K562 (cell line): ENCODE measurements at regions not wholly inside any gene's neighbourhood (a gene's known extent, or its start where the extent isn't known, plus 50 kb on each side); places are given as distances from the start of the nearest gene placed in this dataset.

Experiments
- ARID2 ChIP-seq: fragments of 450-650 bp; IDR thresholded peaks from 2 replicates; pipeline ENCODE4 v1.6.1; 2017; ENCODE audit warnings: antibody characterized with exemption, mild to moderate bottlenecking
- BHLHE40 ChIP-seq: IDR thresholded peaks from 2 replicates; pipeline ENCODE4 v1.6.1; 2011; ENCODE audit warnings: low read length, improper control_type of control experiment
- EZH2 ChIP-seq: IDR thresholded peaks from 2 replicates; pipeline ENCODE4 v1.6.1; 2012; ENCODE audit warnings: low read depth, mild to moderate bottlenecking, inconsistent platforms, low read length, borderline replicate concordance
- HDAC6 ChIP-seq: IDR thresholded peaks from 2 replicates; pipeline ENCODE4 v1.6.1; 2012; ENCODE audit warnings: low read depth, mild to moderate bottlenecking, control low read depth, inconsistent platforms, low read length, moderate library complexity
- NR2C1 ChIP-seq, 2 experiments: fragments of 450-650 bp; IDR thresholded peaks; 2 replicates each; pipeline ENCODE4 v1.6.1; 2017; ENCODE audit warnings: mild to moderate bottlenecking in 2 of 2, antibody characterized with exemption in 1 of 2, inconsistent platforms in 1 of 2, missing compliant biosample characterization in 1 of 2, missing genetic modification characterization in 1 of 2
- RBBP5 ChIP-seq: fragments of 200-600 bp; sonication (generic); IDR thresholded peaks from 2 replicates; pipeline ENCODE4 v1.6.1; 2012; ENCODE audit warnings: borderline replicate concordance, mild to moderate bottlenecking, low read length, control low read depth, inconsistent platforms; ENCODE audit not compliant: insufficient read depth, poor library complexity, severe bottlenecking
- RBM22 ChIP-seq: fragments of 200-400 bp; formaldehyde crosslinking; IDR thresholded peaks from 2 replicates; pipeline ENCODE4 v1.6.1; 2018; ENCODE audit warnings: low read length, low read depth; ENCODE audit not compliant: poor library complexity, severe bottlenecking
- REST ChIP-seq, 2 experiments: fragments of 450-650 bp; formaldehyde crosslinking in 1 of 2; IDR thresholded peaks; 2 replicates each; pipeline versions ENCODE4 v1.4.0 to v1.6.1; 2014 to 2020; ENCODE audit warnings: mild to moderate bottlenecking in 2 of 2, borderline replicate concordance in 1 of 2, low read depth in 1 of 2
- SMC3 ChIP-seq: conservative IDR thresholded peaks from 2 replicates; pipeline ENCODE4 v1.6.1; 2011; ENCODE audit warnings: low read depth, low read length, improper control_type of control experiment; ENCODE audit not compliant: insufficient read depth
- TAF1 ChIP-seq: IDR thresholded peaks from 2 replicates; pipeline ENCODE4 v1.6.1; 2011; ENCODE audit warnings: mild to moderate bottlenecking, low read length, moderate library complexity; ENCODE audit not compliant: insufficient read depth, control insufficient read depth, severe bottlenecking; ENCODE audit errors: extremely low read depth
- ZBTB43 ChIP-seq: sonication (generic); formaldehyde crosslinking; IDR thresholded peaks from 2 replicates; pipeline ENCODE4 v1.8.0; 2023; ENCODE audit warnings: mild to moderate bottlenecking, missing genetic modification reagents
- ZKSCAN1 ChIP-seq: fragments of 150-350 bp; IDR thresholded peaks from 2 replicates; pipeline ENCODE4 v1.6.1; 2016; ENCODE audit warnings: low read depth, low read length
- ZNF830 ChIP-seq: fragments of 250-450 bp; sonication (Bioruptor Pico); IDR thresholded peaks from 2 replicates; pipeline ENCODE4 v1.5.0; 2021; ENCODE audit warnings: mild to moderate bottlenecking
- TF ChIP-seq, protein P1 (sequence below): fragments of 450-650 bp; formaldehyde crosslinking; IDR thresholded peaks from 2 replicates; pipeline ENCODE4 v1.4.0; 2022; ENCODE audit warnings: missing genetic modification characterization

- TF ChIP-seq ZNF830 (CRISPR knock-in tag) (no peak), NR2C1 (IDR thresholded peaks at IDR 0.05) (no peak), NR2C1 (tag; IDR thresholded peaks at IDR 0.05) (no peak), EZH2 (no peak), TAF1 (no peak), ARID2 (no peak), SMC3 (no peak), ZBTB43 (CRISPR knock-in tag) (no peak), BHLHE40 (no peak), RBBP5 (no peak), RBM22 (no peak), HDAC6 (no peak), REST (IDR thresholded peaks at IDR 0.05; ENCODE audit: borderline replicate concordance) (no peak), REST (CRISPR knock-in tag; IDR thresholded peaks at IDR 0.05; ENCODE audit: low read depth) (no peak), ZKSCAN1 (no peak)
- TF ChIP-seq, protein P1, sequence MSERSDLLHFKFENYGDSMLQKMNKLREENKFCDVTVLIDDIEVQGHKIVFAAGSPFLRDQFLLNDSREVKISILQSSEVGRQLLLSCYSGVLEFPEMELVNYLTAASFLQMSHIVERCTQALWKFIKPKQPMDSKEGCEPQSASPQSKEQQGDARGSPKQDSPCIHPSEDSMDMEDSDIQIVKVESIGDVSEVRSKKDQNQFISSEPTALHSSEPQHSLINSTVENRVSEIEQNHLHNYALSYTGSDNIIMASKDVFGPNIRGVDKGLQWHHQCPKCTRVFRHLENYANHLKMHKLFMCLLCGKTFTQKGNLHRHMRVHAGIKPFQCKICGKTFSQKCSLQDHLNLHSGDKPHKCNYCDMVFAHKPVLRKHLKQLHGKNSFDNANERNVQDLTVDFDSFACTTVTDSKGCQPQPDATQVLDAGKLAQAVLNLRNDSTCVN (CRISPR knock-in tag), result no peak
These were observed 244.8 kb upstream of the POU3F2 start for GRCh38 chr6:98589536-98589935.
